Inflammatory macrophage treated with lipopolysaccharide for 1 hour (primary cell): ENCODE measurements at regions not wholly inside any gene's neighbourhood (a gene's known extent, or its start where the extent isn't known, plus 50 kb on each side); places are given as distances from the start of the nearest gene placed in this dataset.

Experiments
- DNase-seq, 2 donors: peaks; one replicate each; pipeline ENCODE4 v3.0.0-alpha.2; 2020 to 2022

DNA sequence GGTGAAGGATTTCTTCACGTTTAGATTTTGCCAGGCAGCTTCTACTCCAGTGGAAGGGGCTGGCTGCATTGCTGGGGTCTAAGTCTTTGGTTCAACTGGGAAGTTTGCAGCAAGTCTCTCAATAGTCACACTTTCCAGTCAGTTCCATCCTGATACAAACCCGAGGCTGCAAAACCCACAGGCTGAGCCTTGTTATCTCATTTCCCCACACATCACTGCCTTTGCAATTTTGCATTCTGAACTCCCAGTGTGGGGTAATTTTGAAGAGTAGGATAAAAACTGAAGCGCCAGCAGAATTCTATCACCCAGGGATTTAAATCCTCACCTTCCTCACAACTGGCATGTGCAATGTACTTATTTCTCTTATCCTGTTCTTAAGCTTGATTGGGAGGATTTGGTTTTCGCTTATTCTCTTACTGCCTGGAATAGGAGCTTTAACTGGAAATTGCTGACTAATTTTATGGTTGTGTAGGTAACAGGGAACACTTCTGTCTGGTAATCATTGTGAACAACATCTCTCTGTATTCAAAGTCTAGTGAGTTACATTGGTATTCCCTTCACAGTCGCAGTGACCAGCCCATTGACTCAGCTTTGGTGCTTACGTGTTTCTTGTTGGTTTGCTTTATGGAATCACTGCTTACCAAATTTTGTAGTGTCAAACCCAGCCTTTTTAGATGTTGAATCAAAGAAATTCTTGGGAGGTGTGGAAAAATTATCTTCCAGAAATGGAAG is 142.0 kb upstream of the TOPAZ1 start:
- DNase-seq = no peak

DNA sequence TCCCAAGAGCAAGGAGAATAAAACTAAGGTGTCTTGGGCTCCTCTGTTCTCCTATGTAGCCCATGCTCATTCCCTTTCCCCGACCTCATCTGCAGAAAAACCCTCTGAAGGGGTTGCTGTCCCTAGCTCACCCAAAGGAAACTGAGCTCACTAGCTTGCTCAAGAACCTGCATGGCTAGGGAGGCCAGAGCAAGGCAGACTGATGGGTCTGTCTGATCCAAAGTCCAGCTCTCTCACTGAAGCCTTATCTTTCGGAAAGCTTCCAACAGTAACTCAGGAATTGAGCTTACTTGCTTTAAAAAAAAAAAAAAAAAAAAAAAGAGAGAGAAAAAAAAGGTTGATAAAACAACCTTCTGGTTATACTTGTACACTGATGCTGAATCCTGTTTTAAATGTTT is 141.4 kb upstream of the TOPAZ1 start:
- DNase-seq = no peak

DNA sequence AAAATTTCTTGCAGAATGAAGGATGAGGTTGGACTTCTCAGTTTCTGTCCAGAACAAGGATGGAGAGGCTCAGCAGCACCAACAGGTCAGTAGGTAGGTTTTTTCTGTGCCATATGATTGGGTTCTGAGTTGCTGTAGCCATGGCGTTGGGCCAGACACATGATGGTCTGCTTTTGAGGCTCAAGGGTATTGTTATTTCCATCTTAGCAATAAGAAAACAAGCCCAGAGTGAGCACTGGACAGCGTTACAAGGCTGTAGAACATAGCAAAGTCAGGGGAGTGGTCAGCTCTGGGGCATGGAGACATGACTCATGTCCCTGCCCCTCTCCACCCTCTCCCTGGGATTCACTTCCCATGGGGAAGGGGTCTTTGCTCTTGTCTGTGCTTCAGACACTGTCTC is 137.6 kb upstream of the TOPAZ1 start:
- DNase-seq = no peak

DNA sequence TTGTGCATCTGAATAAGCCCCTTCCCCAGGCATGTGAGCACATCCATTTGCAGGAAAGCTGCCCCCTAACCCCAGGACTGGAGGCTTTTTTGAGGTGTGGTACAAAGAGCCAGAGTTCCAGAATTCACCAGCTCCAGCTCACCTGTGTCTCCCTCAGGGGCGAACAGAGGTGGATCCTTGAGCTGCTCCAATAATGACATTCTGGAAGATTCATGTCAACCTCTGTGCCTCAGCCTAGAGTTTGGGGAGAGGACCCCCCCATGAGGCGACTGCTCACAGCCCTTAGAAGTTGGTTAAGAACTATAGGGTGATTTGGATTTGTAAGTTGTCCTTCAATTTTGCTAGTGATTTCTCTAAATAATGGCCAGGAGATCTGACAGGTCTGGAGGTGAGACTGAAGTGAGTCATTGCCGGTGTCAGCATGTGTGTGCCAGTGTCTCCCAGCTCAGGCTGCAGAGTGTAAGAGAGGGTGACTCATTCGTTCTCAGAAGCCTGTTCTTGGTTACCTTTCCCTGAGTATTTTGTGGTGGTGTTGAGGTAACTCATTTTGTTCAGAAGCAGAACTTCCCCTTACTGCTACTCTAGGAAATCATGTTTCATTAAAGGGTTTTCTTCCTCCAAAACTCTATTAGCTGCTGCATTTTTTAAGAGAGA is 136.9 kb upstream of the TOPAZ1 start:
- no peak for DNase-seq

DNA sequence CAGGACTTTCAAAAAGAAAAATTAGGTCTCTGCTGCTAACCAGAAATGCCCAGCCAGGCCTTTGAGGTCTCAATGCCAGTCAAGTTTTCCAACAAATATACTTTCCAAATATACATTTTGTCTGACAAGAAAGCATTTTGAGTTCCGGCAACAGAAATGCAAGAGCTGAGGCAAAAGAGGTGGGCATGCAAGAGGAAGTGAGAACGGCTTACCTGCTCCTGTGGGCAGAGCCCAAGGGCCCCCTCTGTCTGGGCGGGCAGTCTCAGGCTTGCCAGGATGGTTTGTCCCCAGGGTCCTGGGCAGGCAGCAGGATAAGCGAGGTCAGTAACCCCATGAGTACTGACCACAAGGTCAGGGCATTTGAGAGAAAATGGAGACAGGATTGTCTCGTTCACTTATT is 136.1 kb upstream of the TOPAZ1 start:
- no peak for DNase-seq

DNA sequence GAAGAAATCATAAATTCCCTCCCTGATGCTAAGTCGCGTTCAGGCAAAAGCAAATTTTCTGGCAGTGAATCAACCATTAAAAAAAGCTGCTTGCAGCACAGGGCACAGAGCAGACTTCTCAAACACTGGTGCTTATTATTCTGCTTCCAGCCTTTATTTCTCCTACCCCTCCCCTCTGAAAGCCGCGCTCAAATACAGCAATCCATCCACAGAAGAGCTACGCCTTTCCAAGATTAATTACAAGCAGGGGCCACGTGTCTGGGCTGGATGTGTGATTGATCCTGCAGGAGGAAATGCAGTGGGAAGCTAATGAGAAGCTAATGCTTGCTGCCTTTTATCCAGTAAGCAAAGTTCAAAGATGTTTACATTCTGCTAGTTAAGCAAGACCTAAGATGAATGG is 134.9 kb upstream of the TOPAZ1 start:
- no peak for DNase-seq

DNA sequence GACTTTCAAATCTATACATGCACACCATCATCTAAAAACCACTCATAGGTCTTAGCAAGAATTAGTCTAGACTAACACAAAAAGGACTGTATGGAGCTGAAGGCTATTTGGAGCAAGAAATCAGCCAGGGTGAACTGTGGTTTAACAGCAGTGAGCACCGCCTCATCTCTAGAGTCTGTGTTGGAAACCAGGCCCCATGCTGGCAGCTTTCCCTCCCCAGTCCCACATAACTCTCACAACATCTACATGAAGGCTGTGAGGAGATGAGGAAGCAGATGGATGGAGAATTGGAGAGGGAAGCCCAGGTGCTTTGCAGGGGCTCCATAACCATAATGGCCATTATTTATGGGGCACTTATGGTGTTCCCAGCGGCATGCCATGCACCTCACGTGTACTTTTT is 133.2 kb upstream of the TOPAZ1 start:
- no peak for DNase-seq

DNA sequence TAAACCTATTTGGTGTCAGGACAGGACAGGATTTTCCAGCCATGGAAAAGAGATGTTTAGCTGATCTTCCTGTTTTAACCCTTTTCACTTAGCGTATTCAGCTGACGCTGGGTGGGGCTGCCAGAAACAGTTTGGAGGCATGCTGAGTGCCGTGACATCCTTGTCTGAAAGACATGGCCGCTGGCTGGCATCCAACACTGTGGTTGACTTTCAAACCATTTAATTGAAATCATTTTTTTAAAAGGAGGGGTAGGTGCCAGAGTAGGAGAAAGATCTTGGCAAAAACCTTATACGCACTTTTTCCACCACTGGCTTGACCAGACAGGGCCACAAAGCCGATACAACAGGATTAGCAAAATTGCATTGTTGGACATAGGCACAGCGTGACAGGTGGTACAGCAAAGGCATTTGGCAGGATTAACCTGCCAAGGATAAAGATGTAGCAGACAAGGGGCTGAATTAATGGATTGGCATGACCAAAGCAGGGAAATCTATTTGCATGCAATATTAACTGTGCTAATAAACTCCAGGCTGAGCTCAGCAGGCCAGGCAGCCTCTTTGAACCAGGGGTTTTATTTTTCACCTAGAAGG is 131.8 kb upstream of the TOPAZ1 start:
- DNase-seq = no peak

DNA sequence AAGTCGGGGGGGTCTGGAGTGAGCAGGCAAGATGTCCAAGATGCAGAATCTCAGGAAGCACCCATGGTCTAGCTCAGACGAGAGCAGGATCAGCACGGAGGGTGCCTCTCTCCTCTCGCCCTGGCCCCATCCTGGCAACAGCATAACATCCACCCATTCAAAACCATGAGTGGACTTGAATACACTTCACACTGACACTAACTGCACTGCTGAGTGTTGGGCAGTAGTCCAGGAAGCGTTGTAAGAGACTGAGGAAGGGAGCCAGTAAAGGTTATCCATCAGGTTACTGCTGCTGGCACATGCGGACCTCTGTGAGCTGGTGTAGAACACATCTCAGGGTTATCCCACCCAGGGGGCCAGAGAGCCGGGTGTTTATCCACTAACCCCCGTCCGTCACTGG is 131.0 kb upstream of the TOPAZ1 start:
- no peak for DNase-seq

DNA sequence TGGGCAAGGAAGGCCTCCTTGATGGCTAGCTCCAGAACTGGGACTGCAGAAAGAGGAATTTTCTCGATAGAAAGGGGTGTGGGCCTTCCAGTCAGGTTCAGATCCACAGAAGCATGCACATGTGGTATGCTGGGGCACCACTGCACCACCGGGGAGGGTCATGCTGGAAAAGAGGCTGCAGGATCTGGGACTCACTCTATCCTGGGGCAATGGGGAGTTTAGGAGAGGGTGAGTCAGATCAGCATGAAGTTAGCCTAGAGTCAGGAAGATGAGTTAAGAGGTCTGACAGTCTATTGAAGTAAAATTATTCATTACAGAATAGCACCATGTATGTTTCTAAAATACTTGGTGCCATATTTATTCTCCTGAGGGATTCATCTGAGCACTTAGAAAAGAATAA is 130.2 kb upstream of the TOPAZ1 start:
- DNase-seq = no peak

DNA sequence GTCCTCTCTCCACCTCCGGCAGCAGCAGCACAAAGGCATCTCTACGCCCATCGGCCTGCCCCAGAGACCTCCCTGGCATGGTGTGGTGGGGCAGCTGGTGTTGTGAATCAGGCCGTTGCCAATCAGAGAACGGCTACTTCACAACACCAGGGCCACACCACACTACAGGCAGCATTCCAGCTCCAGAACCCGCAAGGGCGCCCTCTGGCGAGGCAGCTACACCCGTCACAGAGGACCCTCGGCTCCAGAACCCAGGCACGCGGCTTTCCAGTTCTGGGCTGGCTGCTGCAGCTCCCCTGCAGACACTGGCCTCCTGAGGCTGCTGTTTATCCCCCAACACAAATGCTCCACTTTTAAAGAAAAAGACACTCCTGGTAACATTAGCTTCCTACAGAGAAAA is 127.5 kb upstream of the TOPAZ1 start:
- DNase-seq = peak in 1 of 2 donors; percentile 39

DNA sequence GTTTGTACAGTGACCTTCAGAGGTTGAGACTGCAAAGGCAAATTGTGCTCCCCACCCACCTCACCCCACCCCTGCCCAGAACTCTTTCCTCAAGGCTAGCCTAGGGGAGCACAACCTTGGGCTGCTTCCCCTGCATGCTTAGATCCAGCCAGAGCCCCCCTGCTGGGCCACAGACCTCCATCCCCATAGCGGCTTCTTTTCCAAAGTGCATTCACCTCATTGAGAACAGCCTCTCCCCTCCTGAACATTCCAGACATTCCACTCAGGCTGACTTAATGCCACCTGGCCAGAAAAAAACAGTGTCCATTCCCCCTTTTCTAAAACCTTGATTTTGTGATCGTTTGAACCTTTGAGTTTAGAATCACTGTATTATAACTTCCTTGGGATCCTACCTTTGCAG is 124.4 kb upstream of the TOPAZ1 start:
- DNase-seq = no peak

DNA sequence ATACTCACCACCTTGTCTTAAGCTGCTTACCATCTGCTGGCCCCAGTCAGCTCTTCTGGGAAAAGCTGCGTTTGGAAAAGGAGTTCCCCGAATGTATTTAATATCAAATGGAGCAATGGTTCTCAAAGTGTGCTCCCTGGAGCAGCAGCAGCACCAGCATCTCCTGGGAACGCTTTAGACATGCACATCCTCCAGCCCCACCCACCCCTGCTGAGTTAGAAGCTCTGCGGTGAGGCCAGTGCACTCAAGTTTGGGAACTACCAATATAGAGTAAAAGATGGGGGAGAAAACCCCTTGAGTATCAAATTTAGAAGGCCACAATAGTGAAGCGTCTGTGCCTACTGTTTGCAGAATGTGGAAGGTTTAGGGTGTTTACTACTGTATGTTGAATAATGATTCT is 124.0 kb upstream of the TOPAZ1 start:
- no peak for DNase-seq

DNA sequence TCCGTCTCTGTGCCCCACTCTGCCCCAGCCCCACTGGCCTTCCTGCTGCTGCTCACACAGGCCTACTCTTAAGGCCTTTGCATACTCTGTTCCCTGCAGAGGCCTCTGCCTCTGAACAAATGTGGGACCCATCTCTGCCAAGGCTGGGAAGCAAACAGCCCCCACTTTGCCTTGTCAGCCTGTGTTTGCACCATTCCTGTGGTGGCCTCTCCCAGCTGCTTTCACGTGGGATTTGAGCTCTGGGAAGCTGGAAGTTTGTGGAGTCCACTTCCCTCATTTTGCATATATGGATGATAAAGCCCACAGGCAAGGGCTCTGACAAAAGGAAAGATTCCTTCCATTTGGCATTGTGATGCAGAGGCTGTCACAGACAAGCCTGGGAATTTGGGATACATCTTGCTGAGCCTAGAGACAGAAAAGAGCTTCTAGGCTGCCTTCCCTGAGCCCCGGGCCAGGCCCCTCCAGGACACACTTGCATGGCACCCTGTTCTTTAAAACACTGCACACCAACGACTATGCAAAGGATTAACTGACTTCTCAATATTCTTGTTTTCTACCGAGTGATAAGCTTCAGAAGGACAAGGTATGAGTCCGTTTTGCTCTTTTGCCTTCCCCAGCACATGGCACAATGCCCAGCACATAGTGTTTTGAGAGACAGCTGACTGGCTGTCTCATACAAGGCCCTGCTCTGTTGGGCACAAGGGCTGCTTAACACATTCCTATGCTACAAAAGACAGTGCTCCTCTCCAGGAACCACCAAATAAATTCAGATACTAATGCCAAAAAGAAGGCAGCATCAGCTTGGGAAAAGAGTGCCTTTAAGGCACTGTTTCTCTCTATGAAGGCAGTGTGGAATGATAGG is 120.7 kb upstream of the TOPAZ1 start:
- no peak for DNase-seq

DNA sequence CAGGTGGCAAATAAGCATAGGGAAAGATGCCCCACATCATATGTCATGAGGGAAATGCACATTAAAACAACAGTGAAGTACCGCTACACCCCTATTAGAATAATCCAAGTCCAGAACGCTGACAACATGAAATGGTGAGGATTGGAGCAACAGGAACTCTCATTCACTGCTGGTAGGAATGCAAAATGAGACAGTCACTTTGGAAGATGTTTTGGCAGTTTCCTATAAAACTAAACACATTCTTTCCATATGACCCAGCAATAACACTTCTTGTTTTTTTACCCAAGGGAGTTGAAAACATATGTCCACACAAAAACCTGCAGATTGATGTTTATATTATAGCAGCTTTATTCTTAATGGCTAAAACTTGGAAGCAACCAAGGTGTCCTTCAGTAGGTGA is 116.4 kb upstream of the TOPAZ1 start:
- no peak for DNase-seq

DNA sequence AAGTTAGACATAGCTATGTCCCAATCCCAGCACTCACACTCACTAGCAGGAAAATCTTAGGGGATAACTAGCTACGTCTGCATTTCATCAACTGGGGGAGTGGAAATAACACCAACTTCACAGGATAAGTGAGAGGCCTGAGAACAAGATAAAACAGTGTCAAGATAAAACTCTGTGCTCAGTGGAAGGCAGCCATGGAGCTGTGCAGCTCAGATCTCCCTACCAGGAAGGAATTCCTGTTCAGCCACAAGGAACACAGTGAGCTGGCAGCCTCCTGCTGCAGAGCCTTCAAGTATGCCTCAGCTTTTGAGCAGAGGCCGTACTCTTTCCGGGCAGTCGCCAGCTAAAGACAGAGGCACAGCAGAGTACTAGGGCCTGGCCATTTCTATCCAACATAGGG is 115.8 kb upstream of the TOPAZ1 start:
- no peak for DNase-seq

DNA sequence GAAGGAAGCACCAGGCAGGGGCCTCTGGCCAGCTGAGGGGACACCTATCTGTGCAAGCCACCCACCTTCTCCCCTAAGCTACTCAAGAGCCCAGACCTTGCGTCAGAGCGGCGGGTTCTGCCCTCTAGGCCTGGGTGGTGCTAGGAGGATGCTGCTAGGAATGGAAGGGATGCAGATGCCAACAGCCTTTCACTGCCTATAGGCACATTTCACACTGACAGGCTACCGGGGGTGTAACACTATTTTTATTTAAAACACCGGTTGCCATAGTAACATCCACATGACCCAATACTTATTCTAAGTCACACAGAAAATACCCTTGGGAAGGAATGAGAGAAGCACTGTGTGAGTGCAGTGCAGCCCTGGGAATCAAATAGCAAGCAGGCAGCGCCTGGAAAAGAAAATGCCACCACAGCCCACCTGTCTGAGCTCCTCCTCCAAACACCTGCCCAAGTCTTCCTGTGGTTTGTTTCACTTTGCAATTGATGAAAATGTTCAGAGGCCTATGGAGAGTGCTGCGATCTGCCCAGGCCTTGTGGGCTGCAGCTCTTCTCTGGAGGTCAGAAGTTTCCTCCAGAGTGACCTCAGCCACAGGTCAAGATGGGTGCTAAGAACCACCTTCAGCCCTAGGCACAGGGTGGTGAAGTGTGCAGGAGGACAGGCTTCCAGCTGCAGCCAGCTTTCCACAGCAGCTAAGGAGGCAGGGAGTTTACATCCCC is 113.5 kb upstream of the TOPAZ1 start:
- DNase-seq = no peak

DNA sequence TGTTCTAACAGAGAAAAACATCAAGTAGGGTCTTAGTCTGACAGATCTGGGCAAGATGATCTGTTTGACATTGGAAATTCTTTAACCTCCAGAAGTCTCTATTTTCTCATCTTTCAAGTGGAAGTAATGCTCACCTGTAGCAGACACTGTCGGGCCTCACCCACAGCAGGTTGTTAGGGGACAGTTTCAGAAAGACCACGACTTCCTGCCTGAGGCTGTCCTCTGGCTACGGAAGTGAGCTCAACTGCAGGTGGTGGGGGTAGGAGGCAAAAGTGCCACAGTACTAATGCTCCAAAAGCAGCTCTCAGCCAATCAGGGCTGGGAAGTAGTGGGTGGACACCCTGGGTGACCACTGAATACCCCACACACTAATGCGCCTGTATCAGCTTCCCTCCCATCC is 111.4 kb upstream of the TOPAZ1 start:
- DNase-seq = no peak

DNA sequence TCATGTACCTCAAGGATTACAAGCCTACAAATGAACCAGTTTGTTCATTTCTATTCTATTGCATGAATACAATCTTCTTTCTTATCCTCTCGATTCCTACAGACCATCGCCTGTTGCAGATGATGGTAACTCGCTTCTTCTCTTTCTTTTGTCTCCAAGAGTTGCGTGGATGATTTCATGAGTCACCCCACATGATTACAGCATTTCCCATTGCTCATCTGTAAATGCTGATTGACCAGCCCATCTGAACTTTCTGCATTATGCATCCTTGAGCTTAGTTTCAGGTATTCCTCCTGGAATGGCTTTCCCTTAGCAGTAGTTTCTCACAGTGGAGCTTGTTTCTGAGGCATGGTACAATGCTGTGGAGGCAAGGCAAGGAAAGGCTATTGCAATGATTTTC is 109.6 kb upstream of the TOPAZ1 start:
- no peak for DNase-seq

DNA sequence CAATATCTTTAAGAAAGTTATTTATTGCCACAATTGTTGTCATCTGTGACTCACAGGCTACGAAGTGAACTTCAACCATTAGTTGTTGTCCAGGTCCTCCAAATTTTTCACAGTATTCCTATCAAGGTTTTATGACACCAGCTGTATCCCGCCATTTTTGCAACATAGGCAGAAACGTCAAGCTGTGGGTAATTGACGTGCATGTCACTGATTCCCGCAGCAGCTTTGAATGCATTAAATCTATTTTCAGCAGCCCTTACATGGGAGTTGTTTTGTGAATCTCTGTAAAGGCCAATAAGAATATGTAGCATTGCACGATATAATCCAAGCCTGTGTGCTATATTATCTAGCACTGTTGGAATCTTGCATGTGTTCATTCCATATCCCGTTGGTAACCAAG is 109.1 kb upstream of the TOPAZ1 start:
- DNase-seq = no peak

DNA sequence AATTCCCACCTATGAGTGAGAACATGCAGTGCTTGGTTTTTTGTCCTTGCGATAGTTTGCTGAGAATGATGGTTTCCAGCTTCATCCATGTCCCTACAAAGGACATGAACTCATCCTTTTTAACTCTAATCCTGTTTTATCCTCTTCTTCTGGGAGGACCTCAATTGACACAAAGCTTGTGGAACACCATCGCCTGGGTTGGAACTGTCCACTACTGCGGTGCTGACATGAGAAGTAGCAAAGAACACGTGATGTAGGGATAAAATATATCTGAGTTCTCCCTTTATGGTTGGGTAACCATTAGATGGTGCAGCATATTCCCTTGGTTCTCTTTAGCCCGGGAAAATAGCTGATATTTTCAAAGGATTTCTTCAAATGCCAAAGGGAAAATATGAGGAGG is 105.3 kb upstream of the TOPAZ1 start:
- DNase-seq = no peak

DNA sequence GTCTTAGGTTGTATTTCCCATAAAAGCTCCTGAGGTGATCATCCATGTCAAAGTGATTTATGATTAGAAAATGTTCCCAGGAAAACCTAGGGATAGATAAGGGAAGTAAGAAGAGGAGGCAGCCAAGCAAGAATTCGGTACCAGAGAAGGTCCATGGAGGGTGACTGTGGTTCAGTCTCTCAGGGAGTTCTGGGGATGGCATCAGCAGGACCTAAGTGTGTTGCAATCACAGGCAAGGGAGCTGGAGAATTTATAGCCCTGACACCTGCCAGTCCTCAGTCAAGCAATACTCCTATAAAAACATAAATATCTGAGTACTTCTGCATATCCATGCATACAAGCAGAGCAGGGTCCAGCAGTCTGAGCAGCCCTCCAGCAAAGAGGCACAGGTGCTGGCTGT is 95.6 kb upstream of the TOPAZ1 start:
- DNase-seq = no peak

DNA sequence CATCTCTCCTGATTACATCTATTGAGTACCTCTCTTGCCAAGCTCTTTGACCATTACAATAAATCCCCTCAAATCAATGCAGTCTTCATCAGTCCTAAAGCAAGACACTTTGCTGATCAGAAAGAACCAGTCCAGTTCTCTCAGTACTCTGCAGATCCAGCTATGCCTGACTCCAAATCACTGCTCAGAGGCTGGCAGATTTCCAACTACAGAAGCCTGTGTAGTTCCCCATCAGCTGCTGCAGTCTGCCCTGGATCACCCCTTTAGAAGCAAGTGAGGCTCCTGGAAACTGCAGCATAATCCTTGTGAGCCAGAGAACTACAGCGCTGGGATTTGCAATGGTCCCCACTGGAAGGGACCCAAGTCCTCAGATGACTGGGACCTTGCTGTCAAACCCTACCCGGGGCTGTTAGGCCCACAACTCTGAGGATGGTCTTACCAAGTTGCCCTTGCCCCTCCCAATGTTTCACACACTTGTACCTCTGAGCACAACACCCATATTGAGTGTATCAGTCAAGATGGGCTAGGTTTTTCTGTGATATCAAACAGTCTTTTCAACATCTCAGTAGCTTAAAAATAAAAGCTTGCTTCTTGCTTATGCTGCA is 81.9 kb upstream of the TOPAZ1 start:
- DNase-seq = no peak
